ENCODE measurements at regions not wholly inside any gene's neighbourhood (a gene's known extent, or its start where the extent isn't known, plus 50 kb on each side); places are given as distances from the start of the nearest gene placed in this dataset.

DNA sequence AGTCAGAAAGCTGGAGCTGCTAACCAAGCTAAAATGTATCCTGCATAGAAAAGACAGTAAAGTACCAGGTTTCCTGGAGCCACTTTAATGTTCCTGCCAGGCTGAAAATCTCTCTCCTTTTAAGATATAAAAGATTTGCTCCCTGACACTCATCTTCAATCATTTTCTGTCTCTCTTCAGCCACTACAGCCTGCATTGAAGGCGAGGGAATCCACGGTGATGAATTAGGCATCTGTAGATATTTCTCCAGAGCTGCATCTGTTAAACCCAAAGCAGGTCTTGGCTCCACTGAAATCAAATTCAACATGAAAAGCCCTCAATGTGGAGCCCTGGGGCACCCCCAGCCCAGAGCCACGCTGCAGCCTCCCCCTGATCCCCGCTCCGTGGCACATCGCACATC, 94.7 kb upstream of the CRHR1 start:
- DNase-seq = no peak

DNA sequence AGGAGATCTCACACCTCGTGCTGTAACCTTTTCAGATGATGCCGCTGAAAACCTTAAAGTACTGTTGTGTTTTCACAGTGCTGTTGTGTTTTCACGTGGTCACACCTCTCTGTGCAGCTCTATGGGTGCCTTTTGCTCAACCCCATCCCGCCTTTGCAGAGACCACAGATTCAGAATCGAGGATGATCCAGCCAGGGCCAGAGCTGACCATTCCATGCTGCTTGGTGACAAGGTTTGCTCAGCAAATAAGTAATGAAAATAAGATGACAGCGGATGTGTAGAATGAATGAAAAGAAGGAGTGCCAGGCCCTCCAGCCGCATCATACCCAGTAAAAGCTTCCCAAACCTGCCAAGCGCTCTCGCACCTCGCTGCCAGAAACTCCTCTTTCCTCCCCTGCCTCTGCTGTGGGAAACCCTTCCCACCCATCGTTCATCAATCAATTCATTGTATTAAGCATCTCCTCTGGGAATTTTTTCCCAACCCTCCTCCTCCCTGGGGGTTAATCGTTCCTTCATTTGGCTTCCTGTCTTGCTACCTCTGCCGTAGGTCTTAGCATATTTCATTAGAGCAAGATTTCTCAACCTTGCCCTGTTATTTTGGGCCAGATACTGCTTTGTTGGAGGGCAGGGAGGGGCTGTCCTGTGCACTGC, 93.4 kb upstream of the CRHR1 start:
- no peak for DNase-seq

- DNase-seq = no peak
Observed at GRCh38 chr17:45692661-45693060, 91.5 kb upstream of the CRHR1 start.

GRCh38 chr17:45693792-45694191, 90.3 kb upstream of the CRHR1 start:
- DNase-seq = no peak

DNA sequence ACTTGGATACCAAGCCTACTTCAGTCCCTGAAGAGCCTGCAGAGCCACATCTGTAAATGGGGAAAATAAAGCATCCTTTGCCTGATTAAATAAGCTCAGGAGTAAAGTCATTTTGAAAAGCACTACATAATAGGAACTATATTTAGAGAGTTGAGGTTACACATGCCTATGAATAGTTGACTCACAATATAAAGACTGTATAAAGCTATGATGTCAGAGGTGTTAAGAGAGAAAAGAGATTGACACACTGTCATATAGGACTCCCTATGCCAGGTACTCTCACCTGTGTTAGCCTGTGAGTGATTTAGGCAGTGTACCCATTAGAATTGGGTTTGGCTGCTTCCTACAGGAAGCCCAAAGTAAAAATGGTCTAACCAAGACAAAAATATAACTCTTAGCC, 87.7 kb upstream of the CRHR1 start:
- DNase-seq = no peak

DNA sequence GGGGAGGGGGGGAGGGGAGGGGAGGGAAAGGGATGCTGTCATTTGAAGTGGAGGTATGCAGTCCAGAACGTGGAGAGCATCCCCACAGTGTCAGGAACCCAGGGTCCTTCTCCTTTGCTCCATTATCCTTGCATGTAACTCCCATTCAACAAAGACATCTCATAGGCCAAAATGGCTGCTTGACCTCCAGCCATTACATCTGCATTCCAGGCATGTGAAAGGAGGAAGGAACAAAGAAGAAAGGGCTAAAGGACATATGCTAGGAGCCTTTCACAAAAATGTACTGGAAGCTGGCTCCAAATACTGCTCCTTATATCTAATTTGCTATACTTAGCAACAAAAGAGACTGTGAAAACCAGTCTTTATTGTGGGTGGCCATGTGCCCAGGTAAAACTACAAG, 87.0 kb upstream of the CRHR1 start:
- no peak for DNase-seq

DNA sequence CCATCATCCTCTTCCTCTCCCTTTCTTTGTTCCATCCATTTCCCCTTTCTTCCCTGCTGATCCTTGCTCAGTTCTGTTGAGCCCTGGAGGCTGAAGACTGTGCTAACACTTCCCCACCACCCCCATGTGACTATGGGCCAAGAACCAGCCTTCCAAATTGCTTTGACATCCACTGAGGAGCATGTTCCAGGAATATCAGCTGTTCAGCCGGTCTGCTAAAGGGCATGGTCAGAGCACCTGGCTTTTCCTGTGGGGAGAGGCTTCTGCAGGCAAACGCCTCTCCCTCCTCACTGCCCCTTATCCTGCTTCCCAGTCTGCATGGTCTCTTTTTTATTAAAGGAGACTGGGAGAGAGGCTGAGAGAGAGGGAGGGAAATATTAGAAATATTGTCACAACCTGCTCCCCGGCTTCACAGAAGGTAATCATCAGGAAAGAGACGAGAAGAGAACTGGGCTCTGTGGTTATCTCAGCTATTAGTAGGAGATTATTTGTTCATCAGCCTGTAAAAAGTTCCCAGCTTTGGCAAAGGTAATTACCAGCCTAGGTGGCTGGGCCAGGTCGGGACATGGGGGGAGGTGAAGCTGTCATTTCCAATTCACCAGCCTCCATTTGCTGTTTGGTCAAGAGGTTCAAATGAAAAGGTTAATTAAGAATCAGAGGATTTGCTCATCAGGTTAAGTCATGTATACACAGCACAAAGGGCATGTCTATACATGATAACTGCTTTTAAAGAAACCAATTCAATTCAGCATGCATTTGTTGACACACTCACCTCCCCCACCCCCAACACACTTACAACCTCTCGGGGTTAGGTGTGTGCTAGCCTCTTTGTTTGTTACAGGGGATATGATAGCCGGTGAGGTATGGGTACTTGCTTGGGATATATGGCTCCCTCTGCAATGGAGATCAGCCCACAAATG, 83.7 kb upstream of the CRHR1 start:
- no peak for DNase-seq

DNA sequence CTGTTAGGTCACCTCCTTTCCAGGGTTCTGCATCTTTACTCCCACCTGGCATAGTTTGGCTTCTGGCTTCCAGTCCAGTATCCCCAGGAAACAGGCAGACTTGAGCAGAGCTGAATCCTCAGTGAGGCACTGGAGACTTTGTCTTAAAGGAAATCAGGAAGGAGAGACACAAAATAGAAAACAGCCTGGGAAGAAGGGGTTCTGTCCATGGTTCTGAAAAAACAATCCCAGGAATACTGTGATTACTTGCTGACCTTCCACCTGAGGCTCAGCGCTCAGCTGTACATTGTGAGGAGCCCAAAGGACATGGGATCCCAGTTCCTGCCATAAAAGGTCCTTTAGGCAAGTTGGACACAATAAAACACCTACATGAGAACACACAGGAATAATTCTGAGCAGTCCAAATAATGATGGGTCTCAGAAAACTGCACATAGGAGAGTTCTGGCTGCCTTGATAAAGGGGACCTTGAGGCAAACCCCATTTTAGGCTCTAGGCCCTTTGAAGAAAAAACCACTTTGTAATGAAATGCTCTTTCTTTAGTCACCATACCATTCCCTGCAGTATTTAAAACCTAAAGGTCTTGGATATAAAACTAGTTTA, 81.4 kb upstream of the CRHR1 start:
- DNase-seq = no peak

- DNase-seq = no peak
Observed at GRCh38 chr17:45703348-45703747, 80.8 kb upstream of the CRHR1 start.

DNA sequence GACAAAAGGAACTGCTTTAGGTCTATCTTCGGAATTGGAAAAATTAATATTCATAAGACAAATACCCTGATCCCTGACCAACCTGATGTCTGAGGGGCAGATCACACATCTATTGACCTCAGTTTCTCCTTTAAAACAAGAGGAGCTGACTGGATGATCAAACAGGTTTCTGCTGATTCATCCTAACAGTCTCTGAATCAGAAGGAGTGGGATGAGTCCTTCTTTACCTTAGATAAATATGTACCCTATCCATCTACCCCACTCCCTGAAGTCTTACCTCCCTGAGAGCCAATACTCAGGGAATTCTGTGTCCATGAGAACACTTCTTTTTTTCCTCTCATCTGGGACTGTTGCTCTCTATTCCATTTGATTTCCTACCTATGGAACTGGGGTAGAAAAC, 80.3 kb upstream of the CRHR1 start:
- no peak for DNase-seq

DNA sequence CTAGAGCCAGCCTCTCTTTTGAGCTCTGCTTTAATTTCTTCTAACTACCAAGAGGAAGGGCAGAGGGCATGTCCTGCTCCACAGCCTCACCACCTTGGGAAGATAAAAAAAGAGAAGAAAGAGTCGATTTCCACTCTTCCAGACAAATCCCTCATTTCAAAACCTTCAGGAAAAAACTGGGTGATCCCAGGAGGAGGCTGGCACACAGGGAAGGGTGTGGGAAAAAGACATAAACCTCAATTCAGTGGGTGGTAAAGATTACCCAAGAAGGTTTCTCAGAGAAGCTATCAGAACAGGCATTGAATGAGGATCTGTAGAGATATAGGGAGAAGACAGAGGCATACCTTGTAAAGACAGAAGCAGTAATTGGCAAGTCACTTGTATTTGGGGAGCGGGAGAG, 79.9 kb upstream of the CRHR1 start:
- no peak for DNase-seq

GRCh38 chr17:45705123-45706009, 78.8 kb upstream of the CRHR1 start:
- no peak for DNase-seq

- no peak for DNase-seq
Observed at GRCh38 chr17:45706033-45706432, 78.1 kb upstream of the CRHR1 start.

GRCh38 chr17:45708707-45709290, 75.3 kb upstream of the CRHR1 start:
- DNase-seq = no peak

- DNase-seq = no peak
Observed at GRCh38 chr17:45709728-45710288, 74.3 kb upstream of the CRHR1 start.

- no peak for DNase-seq
Observed at GRCh38 chr17:45715787-45716186, 68.3 kb upstream of the CRHR1 start.

GRCh38 chr17:45718791-45719190, 65.3 kb upstream of the CRHR1 start:
- DNase-seq = no peak

DNA sequence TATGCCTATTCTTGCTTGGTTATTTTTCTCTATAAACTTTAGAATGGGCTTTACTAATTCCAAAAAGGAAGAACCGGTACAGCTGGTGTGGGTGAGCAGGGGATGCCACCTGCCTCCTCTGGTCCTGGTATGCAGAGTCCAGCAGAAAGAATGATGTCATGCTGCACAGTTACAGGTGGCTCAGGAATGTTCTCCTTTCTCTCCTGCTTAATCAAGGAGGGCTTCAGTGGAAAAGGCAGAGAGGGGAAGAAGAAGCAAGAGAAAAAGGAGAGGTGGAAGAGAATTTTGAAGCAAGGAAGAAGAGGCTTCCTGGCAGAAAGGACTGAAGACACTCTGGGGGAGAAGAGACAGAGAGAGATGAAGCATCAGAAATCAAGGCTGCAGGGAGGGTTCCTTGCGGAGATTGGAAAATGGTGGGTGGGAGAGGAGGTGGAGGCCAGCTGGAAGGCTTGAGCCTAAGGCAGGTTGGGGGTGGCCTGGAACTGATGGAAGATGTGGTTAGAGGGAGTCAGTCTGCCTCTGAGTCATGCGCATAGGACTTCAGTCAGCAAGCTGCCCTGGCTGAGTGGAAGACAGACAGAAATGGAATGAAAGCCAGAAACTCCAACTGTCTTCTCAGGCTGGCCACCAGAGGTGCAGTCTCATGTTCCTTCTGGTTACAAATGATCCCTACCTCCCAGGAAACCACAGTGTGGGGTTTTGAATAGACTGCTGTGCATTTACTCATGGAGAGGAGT, 64.6 kb upstream of the CRHR1 start:
- no peak for DNase-seq

DNA sequence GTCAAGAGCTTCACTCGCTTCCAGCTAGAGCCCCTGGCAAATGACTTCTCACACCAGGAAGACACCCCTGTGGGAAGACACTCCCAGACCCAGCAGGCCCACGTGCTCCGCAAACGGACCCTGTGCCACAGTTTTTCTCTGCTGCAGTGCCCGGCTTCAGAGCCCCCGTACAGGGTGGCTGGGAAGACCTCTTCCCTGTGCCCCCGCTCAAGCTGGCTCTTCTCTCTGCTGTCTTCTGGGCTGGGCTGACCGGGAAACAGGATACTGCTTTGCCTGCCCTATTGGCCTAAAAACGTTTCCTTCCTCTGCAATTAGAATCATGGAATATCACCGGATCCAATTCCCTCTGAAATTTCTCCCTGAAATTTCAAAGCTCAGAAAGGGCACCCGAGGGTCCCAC, 63.7 kb upstream of the CRHR1 start:
- DNase-seq = no peak

GRCh38 chr17:45722161-45722560, 62.0 kb upstream of the CRHR1 start:
- DNase-seq = no peak

GRCh38 chr17:45729294-45729907, 54.7 kb upstream of the CRHR1 start:
- no peak for DNase-seq
